ENCODE measurements at regions not wholly inside any gene's neighbourhood (a gene's known extent, or its start where the extent isn't known, plus 50 kb on each side); places are given as distances from the start of the nearest gene placed in this dataset.

- no peaks in the 10 kb centered on the region for H3K36me3 ChIP-seq
- no peak overlapping the region for H3K27ac ChIP-seq
- no peak for DNase-seq
- H3K27me3 ChIP-seq, result no peaks in the 10 kb centered on the region
- no peak overlapping the region for H3K4me3 ChIP-seq
- H3K4me1 ChIP-seq, result no peaks in the 10 kb centered on the region
- H3K9me3 ChIP-seq (replicated peaks), result no peaks in the 10 kb centered on the region
Measured at GRCh38 chr7:85716353-85716752, 529.5 kb upstream of the SEMA3D start.

- no peak for DNase-seq
- no peaks in the 10 kb centered on the region for H3K4me1 ChIP-seq
- no peak overlapping the region for H3K27ac ChIP-seq
- no peaks in the 10 kb centered on the region for H3K9me3 ChIP-seq (replicated peaks)
- no peak overlapping the region for H3K4me3 ChIP-seq
- no peaks in the 10 kb centered on the region for H3K27me3 ChIP-seq
- H3K36me3 ChIP-seq, result no peaks in the 10 kb centered on the region
Measured at GRCh38 chr7:85714951-85715350, 528.1 kb upstream of the SEMA3D start.

GRCh38 chr7:85714043-85714578 lies 527.3 kb upstream of the SEMA3D start:
- Histone ChIP-seq H3K4me1 (no peaks in the 10 kb centered on the region), H3K27me3 (no peaks in the 10 kb centered on the region), H3K9me3 (replicated peaks) (no peaks in the 10 kb centered on the region)

DNA sequence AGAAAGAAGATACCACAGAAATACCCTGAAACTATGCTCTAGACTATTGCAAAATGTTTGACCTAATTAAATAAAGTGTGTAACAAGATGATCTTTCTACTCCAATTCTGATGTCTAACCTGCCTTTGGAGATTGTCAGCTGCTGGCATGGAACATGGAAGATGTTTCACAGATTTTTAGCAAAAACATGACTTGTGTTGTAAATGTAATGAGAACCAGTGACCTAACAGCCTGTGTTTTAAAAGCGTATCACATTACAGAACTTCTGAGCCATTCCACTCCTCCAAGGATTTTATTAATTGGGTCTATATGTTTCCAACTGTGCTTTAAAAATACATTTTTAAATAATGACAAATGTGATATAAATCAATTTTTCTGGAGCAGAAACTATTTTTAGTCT lies 526.3 kb upstream of the SEMA3D start:
- Histone ChIP-seq H3K9me3 (replicated peaks) (no peaks in the 10 kb centered on the region), H3K27me3 (no peaks in the 10 kb centered on the region), H3K27ac (no peak overlapping the region), H3K36me3 (no peaks in the 10 kb centered on the region), H3K4me1 (no peaks in the 10 kb centered on the region), H3K4me3 (no peak overlapping the region)
- no peak for DNase-seq

More at GRCh38 chr7:85714043-85714578, 527.3 kb upstream of the SEMA3D start:
- Histone ChIP-seq H3K36me3 (no peaks in the 10 kb centered on the region), H3K27ac (no peak overlapping the region), H3K4me3 (no peak overlapping the region)
- no peak for DNase-seq

DNA sequence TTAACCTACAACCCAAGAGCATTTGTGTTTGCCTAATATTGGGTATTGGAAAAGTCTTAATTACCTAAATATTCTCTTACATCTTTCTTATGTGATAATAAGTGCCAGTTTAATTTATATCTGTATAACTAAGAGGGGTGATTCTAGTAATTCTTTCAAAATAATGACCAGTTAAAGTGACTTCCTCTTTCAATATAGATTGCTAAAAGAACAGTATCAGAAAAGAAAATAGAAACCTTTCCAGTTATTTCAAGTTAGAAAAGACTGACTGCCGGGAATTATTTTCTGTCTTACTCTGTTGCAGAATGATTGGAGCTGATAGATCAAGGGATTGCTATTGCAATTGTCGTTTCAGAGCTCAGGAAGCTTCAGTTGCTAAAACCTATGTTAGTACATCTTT lies 525.0 kb upstream of the SEMA3D start:
- no peak for DNase-seq
- no peak overlapping the region for H3K4me3 ChIP-seq
- H3K9me3 ChIP-seq (replicated peaks), result no peaks in the 10 kb centered on the region
- no peaks in the 10 kb centered on the region for H3K27me3 ChIP-seq
- no peaks in the 10 kb centered on the region for H3K4me1 ChIP-seq
- H3K27ac ChIP-seq, result no peak overlapping the region
- H3K36me3 ChIP-seq, result no peaks in the 10 kb centered on the region

- DNase-seq, result no peak
- Histone ChIP-seq H3K4me1 (no peaks in the 10 kb centered on the region), H3K27ac (no peak overlapping the region), H3K36me3 (no peaks in the 10 kb centered on the region), H3K27me3 (no peaks in the 10 kb centered on the region), H3K9me3 (replicated peaks) (no peaks in the 10 kb centered on the region), H3K4me3 (no peak overlapping the region)
Measured at GRCh38 chr7:85710960-85711359, 524.1 kb upstream of the SEMA3D start.

- Histone ChIP-seq H3K4me3 (no peak overlapping the region), H3K9me3 (replicated peaks) (no peaks in the 10 kb centered on the region), H3K27me3 (no peaks in the 10 kb centered on the region), H3K36me3 (no peaks in the 10 kb centered on the region), H3K27ac (no peak overlapping the region), H3K4me1 (no peaks in the 10 kb centered on the region)
- no peak for DNase-seq
Measured at GRCh38 chr7:85708221-85708620, 521.4 kb upstream of the SEMA3D start.

DNA sequence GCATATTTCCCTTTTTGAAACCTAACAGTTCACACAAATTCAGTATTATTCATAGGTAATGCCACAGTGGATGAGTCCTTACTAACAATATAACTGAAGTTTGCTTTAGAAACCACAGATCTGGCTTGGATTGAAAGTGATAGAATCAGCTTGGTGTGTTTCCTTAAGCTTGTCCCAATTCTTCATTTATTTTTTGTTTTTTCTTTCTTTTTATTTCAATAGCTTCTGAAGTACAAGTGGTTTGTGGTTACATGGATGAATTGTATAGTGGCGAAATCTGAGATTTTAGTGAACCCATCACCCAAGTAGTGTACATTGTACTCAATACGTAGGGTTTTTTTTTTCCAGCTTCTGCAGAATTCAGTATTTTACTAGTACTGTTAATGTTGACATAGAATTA lies 518.2 kb upstream of the SEMA3D start:
- Histone ChIP-seq H3K4me3 (no peak overlapping the region), H3K27me3 (no peaks in the 10 kb centered on the region), H3K4me1 (no peaks in the 10 kb centered on the region), H3K36me3 (no peaks in the 10 kb centered on the region), H3K27ac (no peak overlapping the region), H3K9me3 (replicated peaks) (no peaks in the 10 kb centered on the region)
- peak in 1 of 2 experiments; percentile 35 for DNase-seq

DNA sequence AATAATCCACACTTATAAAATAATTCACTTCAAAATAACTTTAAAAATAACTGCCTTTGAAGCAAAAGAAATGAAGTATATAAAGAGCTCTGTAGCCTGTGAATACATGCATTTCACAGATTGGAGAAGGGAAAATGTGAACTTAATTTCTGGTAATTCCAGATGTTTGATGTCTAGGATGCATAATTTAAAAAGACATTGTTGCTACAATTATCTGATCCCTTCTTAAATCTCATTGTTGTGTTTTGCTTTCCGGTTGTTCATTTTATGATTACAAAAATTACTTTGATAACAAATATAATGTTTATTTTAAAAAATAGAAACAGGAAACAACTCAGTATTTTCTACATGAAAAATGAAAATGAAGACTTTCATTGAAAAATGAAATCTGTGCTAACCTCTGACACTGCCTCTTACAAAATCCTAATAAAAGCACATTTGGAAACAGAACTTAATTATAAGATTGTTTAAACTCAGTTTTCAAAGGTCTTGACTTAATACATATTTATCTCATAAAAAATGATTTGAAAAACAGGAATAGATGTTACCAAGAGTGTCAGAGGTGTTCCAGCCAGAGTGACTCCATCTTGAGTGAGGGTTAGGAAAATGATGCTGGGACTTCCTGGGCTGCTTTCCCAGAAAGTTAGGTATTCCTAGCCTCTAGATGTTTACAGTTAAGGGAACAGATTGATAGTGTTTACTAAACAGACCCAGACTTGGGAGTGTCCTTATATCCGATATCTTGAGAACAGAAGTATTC lies 516.6 kb upstream of the SEMA3D start:
- Histone ChIP-seq H3K36me3 (no peaks in the 10 kb centered on the region), H3K4me3 (no peak overlapping the region), H3K27me3 (no peaks in the 10 kb centered on the region), H3K27ac (no peak overlapping the region), H3K4me1 (no peaks in the 10 kb centered on the region), H3K9me3 (replicated peaks) (no peaks in the 10 kb centered on the region)
- no peak for DNase-seq

DNA sequence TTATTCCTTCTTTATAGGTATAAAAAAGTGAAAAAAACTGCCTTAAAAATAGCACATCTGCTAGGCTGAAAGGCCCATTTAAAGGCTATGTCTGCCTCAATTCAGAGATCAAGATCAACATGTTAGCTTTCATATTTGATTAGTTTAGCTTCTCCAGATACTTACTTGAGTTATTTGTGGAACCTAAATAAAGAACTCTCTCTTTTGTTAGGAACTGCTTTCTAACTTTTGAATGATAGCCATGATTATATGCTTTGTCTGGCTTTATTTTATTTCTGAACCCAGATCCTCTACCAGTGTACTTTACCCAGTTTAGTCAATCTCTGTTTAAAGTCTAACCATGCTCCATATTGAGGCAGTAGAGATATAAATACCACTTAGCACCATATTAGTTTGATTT lies 515.5 kb upstream of the SEMA3D start:
- no peaks in the 10 kb centered on the region for H3K27me3 ChIP-seq
- H3K9me3 ChIP-seq (replicated peaks), result no peaks in the 10 kb centered on the region
- DNase-seq, result no peak
- H3K27ac ChIP-seq, result no peak overlapping the region
- no peak overlapping the region for H3K4me3 ChIP-seq
- H3K4me1 ChIP-seq, result no peaks in the 10 kb centered on the region
- no peaks in the 10 kb centered on the region for H3K36me3 ChIP-seq

DNA sequence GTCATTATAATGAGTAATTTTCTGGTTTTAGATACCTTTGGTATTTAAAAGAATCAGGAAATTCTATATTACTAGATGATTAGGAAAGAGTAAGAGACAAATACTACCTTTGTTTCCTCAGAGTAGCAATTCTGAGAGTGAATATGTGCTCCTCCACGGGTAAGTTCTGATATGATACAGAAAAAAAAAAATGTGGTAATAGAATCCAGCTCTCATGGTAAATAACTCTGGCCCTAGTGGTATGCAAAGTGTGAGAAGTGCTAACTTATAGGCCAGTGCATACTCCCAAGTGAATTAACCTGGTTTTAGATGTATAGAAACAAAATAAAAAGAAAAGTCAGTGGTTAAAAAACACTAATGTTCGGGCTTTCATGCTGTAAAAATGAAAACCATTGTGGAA lies 512.6 kb upstream of the SEMA3D start:
- H3K27me3 ChIP-seq, result no peaks in the 10 kb centered on the region
- DNase-seq, result no peak
- H3K27ac ChIP-seq, result no peak overlapping the region
- no peak overlapping the region for H3K4me3 ChIP-seq
- no peaks in the 10 kb centered on the region for H3K4me1 ChIP-seq
- no peaks in the 10 kb centered on the region for H3K36me3 ChIP-seq
- no peaks in the 10 kb centered on the region for H3K9me3 ChIP-seq (replicated peaks)

DNA sequence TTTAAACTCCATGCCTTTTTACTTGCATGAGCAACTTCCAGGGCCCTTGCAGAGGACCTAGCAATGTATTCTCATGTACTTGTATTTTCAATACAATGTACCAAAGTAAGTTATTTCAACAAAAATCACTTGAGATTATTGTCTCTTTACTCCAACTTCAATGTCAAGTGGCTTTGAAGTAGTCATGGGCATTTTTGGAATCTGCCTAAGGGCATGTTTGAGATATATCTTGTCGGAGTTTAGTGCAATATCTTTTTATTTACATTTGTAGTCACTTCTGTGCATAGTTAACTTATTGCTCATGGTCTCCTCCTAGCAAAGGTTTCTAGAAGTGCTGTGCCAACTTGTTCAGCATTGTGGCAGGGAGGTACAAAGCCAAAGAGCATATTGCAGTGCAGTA lies 508.7 kb upstream of the SEMA3D start:
- Histone ChIP-seq H3K27me3 (no peaks in the 10 kb centered on the region), H3K4me1 (no peaks in the 10 kb centered on the region), H3K36me3 (no peaks in the 10 kb centered on the region), H3K4me3 (no peak overlapping the region), H3K9me3 (replicated peaks) (no peaks in the 10 kb centered on the region), H3K27ac (no peak overlapping the region)
- no peak for DNase-seq

GRCh38 chr7:85695041-85695440 lies 508.2 kb upstream of the SEMA3D start:
- H3K9me3 ChIP-seq (replicated peaks), result no peaks in the 10 kb centered on the region
- no peaks in the 10 kb centered on the region for H3K4me1 ChIP-seq
- no peaks in the 10 kb centered on the region for H3K27me3 ChIP-seq
- H3K4me3 ChIP-seq, result no peak overlapping the region
- no peak overlapping the region for H3K27ac ChIP-seq
- no peak for DNase-seq
- no peaks in the 10 kb centered on the region for H3K36me3 ChIP-seq

- H3K4me3 ChIP-seq, result no peak overlapping the region
- no peaks in the 10 kb centered on the region for H3K9me3 ChIP-seq (replicated peaks)
- DNase-seq, result no peak
- no peaks in the 10 kb centered on the region for H3K27me3 ChIP-seq
- H3K36me3 ChIP-seq, result no peaks in the 10 kb centered on the region
- no peak overlapping the region for H3K27ac ChIP-seq
- H3K4me1 ChIP-seq, result no peaks in the 10 kb centered on the region
Measured at GRCh38 chr7:85693326-85693725, 506.5 kb upstream of the SEMA3D start.

DNA sequence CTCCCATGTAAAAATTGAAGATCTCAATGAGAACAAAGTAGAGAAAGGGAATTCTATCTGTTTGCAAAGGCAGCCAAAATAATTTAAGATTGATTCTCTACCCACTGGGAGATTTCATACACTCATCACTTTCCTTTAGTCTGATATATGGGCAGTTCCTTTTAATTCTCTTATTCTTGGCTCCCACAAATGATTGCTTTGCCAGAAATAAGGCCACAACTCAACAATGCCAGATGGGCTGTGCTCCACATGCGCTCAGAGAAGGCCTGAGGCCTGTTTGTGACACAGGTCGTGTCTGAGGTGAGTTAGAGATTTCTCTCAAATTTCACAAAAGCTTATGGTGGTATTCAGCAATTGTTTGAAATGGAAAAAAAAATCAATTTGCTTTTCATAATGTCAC lies 501.9 kb upstream of the SEMA3D start:
- Histone ChIP-seq H3K27ac (no peak overlapping the region), H3K27me3 (no peaks in the 10 kb centered on the region), H3K4me3 (no peak overlapping the region), H3K36me3 (no peaks in the 10 kb centered on the region), H3K4me1 (no peaks in the 10 kb centered on the region), H3K9me3 (replicated peaks) (no peaks in the 10 kb centered on the region)
- DNase-seq, result no peak
